Mucosa of rectum (tissue), 2 donors: ENCODE measurements at regions not wholly inside any gene's neighbourhood (a gene's known extent, or its start where the extent isn't known, plus 50 kb on each side); places are given as distances from the start of the nearest gene placed in this dataset.
"Not testable (repeated sequence)": the region's sequence is repeated elsewhere in the genome, so short reads cannot be mapped to it uniquely, and the experiment has no call there.

Experiments
- H3K27ac ChIP-seq, 2 donors: one replicate each; pipeline ENCODE4 v1.7.0; 2013; ENCODE audit warnings: inconsistent platforms in 2 of 2, low read depth in 2 of 2, low read length in 2 of 2
- H3K27me3 ChIP-seq, 2 donors: one replicate each; pipeline ENCODE4 v1.7.0; 2013; ENCODE audit warnings: low read length in 2 of 2; ENCODE audit not compliant: control insufficient read depth in 2 of 2, insufficient read depth in 2 of 2
- H3K36me3 ChIP-seq, 2 donors: one replicate each; pipeline ENCODE4 v1.7.0; 2013; ENCODE audit warnings: low read length in 2 of 2; ENCODE audit not compliant: control insufficient read depth in 2 of 2, insufficient read depth in 2 of 2
- H3K4me1 ChIP-seq, 2 donors: one replicate each; pipeline ENCODE4 v1.7.0; 2013; ENCODE audit warnings: low read length in 2 of 2, mild to moderate bottlenecking in 1 of 2; ENCODE audit not compliant: control insufficient read depth in 2 of 2, insufficient read depth in 2 of 2
- H3K4me3 ChIP-seq, 2 donors: one replicate each; pipeline ENCODE4 v1.7.0; 2013; ENCODE audit warnings: low read length in 2 of 2
- H3K9ac ChIP-seq, 2 donors: one replicate each; pipeline ENCODE4 v1.7.0; 2013; ENCODE audit warnings: low read length in 2 of 2, low read depth in 1 of 2, mild to moderate bottlenecking in 1 of 2
- H3K9me3 ChIP-seq, 2 donors: one replicate each; pipeline ENCODE4 v1.7.0; 2013; ENCODE audit warnings: low read length in 2 of 2; ENCODE audit not compliant: control insufficient read depth in 2 of 2
- donor health status: healthy.
- donor health status: Normal muscosa, but diverticular disease.

GRCh38 chr16:63808730-63809129 is 1313.1 kb downstream of the CDH11 start:
- Histone ChIP-seq H3K9me3 (no peaks in the 10 kb centered on the region), H3K27ac (no peak overlapping the region), H3K9ac (no peak overlapping the region), H3K27me3 (no peaks in the 10 kb centered on the region), H3K36me3 (no peaks in the 10 kb centered on the region), H3K4me1 (no peaks in the 10 kb centered on the region), H3K4me3 (no peak overlapping the region)

- H3K27me3 ChIP-seq, result no peaks in the 10 kb centered on the region
- H3K36me3 ChIP-seq, result no peaks in the 10 kb centered on the region
- H3K27ac ChIP-seq, result no peak overlapping the region
- H3K9ac ChIP-seq, result no peak overlapping the region
- no peak overlapping the region for H3K4me3 ChIP-seq
- no peaks in the 10 kb centered on the region for H3K4me1 ChIP-seq
- H3K9me3 ChIP-seq, result no peaks in the 10 kb centered on the region
These were observed 1314.9 kb downstream of the CDH11 start for GRCh38 chr16:63806794-63807506.

GRCh38 chr16:63804126-63804525 is 1317.7 kb downstream of the CDH11 start:
- H3K4me3 ChIP-seq, result no peak overlapping the region
- H3K36me3 ChIP-seq, result no peaks in the 10 kb centered on the region
- H3K27ac ChIP-seq, result no peak overlapping the region
- H3K9ac ChIP-seq, result no peak overlapping the region
- no peaks in the 10 kb centered on the region for H3K4me1 ChIP-seq
- no peaks in the 10 kb centered on the region for H3K27me3 ChIP-seq
- H3K9me3 ChIP-seq, result no peaks in the 10 kb centered on the region

DNA sequence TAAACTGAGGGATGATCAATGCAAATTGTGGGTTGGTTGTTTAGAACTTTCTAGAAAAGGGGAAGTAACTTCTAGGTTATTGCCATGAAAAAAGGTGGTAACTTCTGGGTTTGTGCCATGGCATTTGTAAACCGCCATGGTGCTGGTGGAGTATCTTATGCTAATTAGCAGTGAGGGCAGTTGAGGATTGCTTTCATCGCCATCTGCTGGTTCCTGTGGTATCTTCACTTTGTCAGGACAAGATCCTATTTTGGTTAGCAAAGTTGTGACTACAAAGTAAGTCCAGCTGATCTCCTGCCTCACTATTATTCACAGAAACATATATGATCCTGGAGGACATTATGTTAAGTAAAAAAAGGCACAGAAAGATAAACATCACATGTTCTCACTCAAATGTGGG is 1332.3 kb downstream of the CDH11 start:
- Histone ChIP-seq H3K36me3 (no peaks in the 10 kb centered on the region), H3K27me3 (no peaks in the 10 kb centered on the region), H3K9ac (no peak overlapping the region), H3K27ac (no peak overlapping the region), H3K4me3 (no peak overlapping the region), H3K9me3 (peaks cover 0 to 3% of the 10 kb centered on the region in 2 donors), H3K4me1 (no peaks in the 10 kb centered on the region)

DNA sequence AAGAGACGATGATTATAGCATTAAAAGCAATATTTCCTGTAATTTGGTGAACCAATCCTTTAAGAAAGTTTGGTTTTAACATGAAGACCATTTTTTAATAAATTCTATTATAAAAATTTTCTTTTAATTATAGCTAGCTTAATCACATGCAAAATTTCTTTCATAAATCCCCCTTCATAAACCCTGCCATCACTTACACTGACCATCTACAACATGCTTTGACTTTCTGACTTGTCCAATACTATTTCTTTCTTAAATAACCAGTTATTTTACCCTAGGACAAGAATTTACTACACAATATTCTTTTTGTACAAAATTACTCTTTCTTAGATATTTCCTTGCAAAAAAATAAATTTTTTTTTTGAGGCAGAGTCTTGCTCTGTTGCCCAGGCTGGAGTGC is 1334.8 kb downstream of the CDH11 start:
- H3K9ac ChIP-seq, result no peak overlapping the region
- no peaks in the 10 kb centered on the region for H3K27me3 ChIP-seq
- no peak overlapping the region for H3K27ac ChIP-seq
- H3K4me3 ChIP-seq, result no peak overlapping the region
- no peaks in the 10 kb centered on the region for H3K4me1 ChIP-seq
- H3K9me3 ChIP-seq, result peaks cover 0 to 3% of the 10 kb centered on the region in 2 donors
- H3K36me3 ChIP-seq, result no peaks in the 10 kb centered on the region

GRCh38 chr16:63785170-63785569 is 1336.7 kb downstream of the CDH11 start:
- Histone ChIP-seq H3K9ac (no peak overlapping the region), H3K4me3 (no peak overlapping the region), H3K27ac (no peak overlapping the region), H3K27me3 (no peaks in the 10 kb centered on the region), H3K9me3 (peaks cover 0 to 3% of the 10 kb centered on the region in 2 donors), H3K36me3 (no peaks in the 10 kb centered on the region), H3K4me1 (no peaks in the 10 kb centered on the region)

- Histone ChIP-seq H3K9ac (no peak overlapping the region), H3K36me3 (no peaks in the 10 kb centered on the region), H3K27me3 (no peaks in the 10 kb centered on the region), H3K27ac (no peak overlapping the region), H3K9me3 (no peaks in the 10 kb centered on the region), H3K4me3 (no peak overlapping the region), H3K4me1 (no peaks in the 10 kb centered on the region)
These were observed 1345.4 kb downstream of the CDH11 start for GRCh38 chr16:63776437-63776836.

DNA sequence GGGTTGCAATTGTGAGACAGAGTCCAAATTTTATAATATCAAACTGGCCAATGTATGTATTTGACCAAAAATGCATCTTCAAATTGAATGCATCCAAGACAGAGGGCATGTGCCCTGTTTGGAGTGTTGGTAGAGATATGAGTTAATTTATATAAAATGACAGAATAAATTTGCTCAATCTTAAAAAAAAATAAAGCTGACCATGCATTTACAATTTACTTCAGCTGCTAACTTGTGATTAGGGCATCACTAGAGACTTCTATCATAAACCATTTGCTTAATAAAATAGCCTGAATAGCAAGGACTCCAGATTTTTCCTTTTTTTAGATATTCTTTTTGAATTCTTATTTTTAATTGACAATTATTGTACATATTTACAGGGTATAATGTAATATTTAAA is 1345.8 kb downstream of the CDH11 start:
- H3K4me1 ChIP-seq, result no peaks in the 10 kb centered on the region
- no peak overlapping the region for H3K9ac ChIP-seq
- no peaks in the 10 kb centered on the region for H3K36me3 ChIP-seq
- no peaks in the 10 kb centered on the region for H3K27me3 ChIP-seq
- no peak overlapping the region for H3K27ac ChIP-seq
- no peak overlapping the region for H3K4me3 ChIP-seq
- no peaks in the 10 kb centered on the region for H3K9me3 ChIP-seq

GRCh38 chr16:63774302-63774701 is 1347.6 kb downstream of the CDH11 start:
- H3K36me3 ChIP-seq, result no peaks in the 10 kb centered on the region
- H3K4me3 ChIP-seq, result no peak overlapping the region
- H3K27ac ChIP-seq, result no peak overlapping the region
- no peak overlapping the region for H3K9ac ChIP-seq
- no peaks in the 10 kb centered on the region for H3K4me1 ChIP-seq
- no peaks in the 10 kb centered on the region for H3K9me3 ChIP-seq
- H3K27me3 ChIP-seq, result no peaks in the 10 kb centered on the region

DNA sequence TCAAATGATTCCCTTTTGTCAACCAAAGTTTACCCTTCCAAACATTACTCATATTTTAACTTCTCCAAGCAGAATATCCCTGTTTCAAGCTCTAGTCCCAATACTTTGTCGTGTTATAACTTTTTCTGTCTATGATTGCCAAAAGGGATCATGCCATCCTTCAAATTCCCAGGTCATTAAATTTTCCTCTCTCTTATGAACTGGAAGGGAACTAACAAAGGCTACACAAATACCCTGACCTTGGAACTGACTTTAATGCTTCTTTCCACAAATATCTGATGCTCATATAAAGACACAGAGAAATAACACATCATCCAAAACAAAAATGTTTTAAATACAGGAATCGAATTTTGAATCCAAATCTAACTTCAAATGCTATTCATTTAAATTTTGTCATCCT is 1352.7 kb downstream of the CDH11 start:
- Histone ChIP-seq H3K36me3 (no peaks in the 10 kb centered on the region), H3K9me3 (no peaks in the 10 kb centered on the region), H3K27me3 (no peaks in the 10 kb centered on the region), H3K9ac (no peak overlapping the region), H3K4me3 (no peak overlapping the region), H3K4me1 (no peaks in the 10 kb centered on the region), H3K27ac (no peak overlapping the region)

DNA sequence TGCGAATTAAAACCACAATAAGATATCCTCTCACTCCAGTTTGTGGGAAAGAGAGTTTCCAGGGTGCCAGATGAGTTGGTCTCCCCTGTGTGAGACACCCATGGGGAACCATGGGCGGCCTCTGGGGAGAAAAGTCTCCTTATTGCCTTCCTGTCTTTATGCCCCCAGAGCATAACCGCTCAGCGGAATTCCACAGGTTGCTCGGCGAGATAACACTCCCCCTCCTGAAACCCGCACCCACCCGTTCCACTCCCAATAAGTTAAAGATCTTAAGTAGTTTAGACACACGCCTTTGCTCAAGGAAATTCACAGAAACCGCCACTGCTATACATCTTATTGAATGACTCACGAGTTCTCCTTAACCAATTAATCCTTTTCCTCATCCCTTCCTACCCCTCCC is 1361.6 kb downstream of the CDH11 start:
- H3K36me3 ChIP-seq, H3K4me1 ChIP-seq, H3K9ac ChIP-seq, H3K4me3 ChIP-seq, H3K27ac ChIP-seq, H3K27me3 ChIP-seq, H3K9me3 ChIP-seq: not testable (repeated sequence)
